Lower leg skin (tissue), 3 donors: ENCODE measurements at regions not wholly inside any gene's neighbourhood (a gene's known extent, or its start where the extent isn't known, plus 50 kb on each side); places are given as distances from the start of the nearest gene placed in this dataset.

ENCODE experiments used
- POLR2A ChIP-seq, 2 donors: fragments of 450-650 bp; IDR thresholded peaks; one replicate each; pipeline ENCODE4 v1.6.1; 2016 to 2017; ENCODE audit warnings: antibody characterized with exemption in 2 of 2, mild to moderate bottlenecking in 1 of 2, moderate library complexity in 1 of 2
- TF ChIP-seq, protein P1 (sequence below), 3 donors: fragments of 450-650 bp; IDR thresholded peaks; one replicate each; pipeline ENCODE4 v1.5.1; 2016; ENCODE audit warnings: antibody characterized with exemption in 3 of 3, mild to moderate bottlenecking in 3 of 3, moderate library complexity in 2 of 3

DNA sequence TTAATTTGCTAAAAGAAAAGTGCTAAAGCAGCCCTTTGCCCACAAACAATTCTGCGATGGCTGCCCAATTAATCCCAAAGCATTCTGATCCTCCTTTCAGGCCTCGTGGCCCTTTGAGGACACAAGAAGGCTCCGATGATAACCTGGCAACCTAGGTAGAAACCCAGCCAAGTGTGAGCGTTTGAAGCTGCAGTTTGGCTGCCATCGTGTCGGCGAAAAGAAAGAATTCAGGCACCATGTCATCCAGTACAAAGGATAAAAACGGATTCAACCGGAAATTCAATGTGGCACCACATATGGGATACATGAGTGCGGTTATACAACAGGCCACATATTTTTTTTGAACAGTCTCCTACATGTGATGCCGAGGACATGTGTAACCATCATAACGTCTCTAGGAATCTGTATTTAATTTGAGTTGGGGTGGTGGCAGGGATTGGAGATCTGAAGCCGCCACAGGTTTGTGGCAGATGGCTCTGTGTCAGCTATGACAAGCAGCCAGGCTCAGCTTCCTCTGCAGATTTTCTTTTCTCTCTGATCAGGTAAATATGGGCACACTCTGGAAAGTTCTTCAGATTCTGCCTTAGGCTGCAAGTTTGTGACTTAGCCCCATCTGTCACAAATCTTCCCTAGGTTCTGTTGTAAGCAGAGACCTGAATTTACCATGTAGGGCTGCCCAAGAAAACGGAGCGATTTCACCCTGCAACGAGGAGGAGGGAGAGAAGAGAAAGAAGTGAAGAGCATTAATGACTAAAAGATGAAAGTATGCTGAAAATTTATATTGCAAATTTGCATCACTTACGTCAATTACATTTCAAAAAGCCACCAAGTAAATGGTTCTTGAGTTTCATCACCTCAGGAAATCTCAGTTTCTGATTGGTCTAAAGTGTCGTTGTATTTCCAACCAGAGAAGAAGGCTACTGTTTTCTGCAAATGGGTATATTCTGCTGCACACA, 573.2 kb downstream of the ZEB2 start:
- TF ChIP-seq, protein P1, sequence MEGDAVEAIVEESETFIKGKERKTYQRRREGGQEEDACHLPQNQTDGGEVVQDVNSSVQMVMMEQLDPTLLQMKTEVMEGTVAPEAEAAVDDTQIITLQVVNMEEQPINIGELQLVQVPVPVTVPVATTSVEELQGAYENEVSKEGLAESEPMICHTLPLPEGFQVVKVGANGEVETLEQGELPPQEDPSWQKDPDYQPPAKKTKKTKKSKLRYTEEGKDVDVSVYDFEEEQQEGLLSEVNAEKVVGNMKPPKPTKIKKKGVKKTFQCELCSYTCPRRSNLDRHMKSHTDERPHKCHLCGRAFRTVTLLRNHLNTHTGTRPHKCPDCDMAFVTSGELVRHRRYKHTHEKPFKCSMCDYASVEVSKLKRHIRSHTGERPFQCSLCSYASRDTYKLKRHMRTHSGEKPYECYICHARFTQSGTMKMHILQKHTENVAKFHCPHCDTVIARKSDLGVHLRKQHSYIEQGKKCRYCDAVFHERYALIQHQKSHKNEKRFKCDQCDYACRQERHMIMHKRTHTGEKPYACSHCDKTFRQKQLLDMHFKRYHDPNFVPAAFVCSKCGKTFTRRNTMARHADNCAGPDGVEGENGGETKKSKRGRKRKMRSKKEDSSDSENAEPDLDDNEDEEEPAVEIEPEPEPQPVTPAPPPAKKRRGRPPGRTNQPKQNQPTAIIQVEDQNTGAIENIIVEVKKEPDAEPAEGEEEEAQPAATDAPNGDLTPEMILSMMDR (IDR thresholded peaks at IDR 0.05): no peak
- TF ChIP-seq POLR2A (IDR thresholded peaks at IDR 0.05): no peak
